WERI-Rb-1 (cell line): ENCODE measurements at regions not wholly inside any gene's neighbourhood (a gene's known extent, or its start where the extent isn't known, plus 50 kb on each side); places are given as distances from the start of the nearest gene placed in this dataset.

Experiments
- DNase-seq: peaks from one replicate; pipeline ENCODE4 v3.0.0-alpha.2; 2020
- H3K27ac ChIP-seq: fragments of 250-450 bp; sonication (Bioruptor Pico); 2 replicates; pipeline ENCODE4 v1.5.1; 2020; ENCODE audit warnings: mild to moderate bottlenecking, moderate library complexity
- H3K27me3 ChIP-seq: fragments of 250-450 bp; sonication (Bioruptor Pico); 2 replicates; pipeline ENCODE4 v1.5.1; 2021; ENCODE audit warnings: mild to moderate bottlenecking, low read depth, moderate library complexity; ENCODE audit not compliant: insufficient read depth, severe bottlenecking
- H3K36me3 ChIP-seq: fragments of 250-450 bp; sonication (Bioruptor Pico); 2 replicates; pipeline ENCODE4 v1.5.1; 2020; ENCODE audit warnings: mild to moderate bottlenecking, moderate library complexity
- H3K4me3 ChIP-seq: 2 replicates; pipeline ENCODE4 v1.5.1; 2011; ENCODE audit warnings: low read depth, mild to moderate bottlenecking, control low read depth, low read length
- H3K9me3 ChIP-seq: fragments of 250-450 bp; sonication (Bioruptor Pico); 2 replicates; pipeline ENCODE4 v1.5.1; 2021; ENCODE audit warnings: mild to moderate bottlenecking, moderate library complexity; ENCODE audit not compliant: severe bottlenecking
- TF ChIP-seq, protein P1 (sequence below): IDR thresholded peaks from 2 replicates; pipeline ENCODE4 v1.5.1; 2011; ENCODE audit warnings: low read depth, mild to moderate bottlenecking, control low read depth, inconsistent platforms, low read length

GRCh38 chr4:60744767-60745166, 455.4 kb upstream of the ADGRL3 start:
- TF ChIP-seq, protein P1, sequence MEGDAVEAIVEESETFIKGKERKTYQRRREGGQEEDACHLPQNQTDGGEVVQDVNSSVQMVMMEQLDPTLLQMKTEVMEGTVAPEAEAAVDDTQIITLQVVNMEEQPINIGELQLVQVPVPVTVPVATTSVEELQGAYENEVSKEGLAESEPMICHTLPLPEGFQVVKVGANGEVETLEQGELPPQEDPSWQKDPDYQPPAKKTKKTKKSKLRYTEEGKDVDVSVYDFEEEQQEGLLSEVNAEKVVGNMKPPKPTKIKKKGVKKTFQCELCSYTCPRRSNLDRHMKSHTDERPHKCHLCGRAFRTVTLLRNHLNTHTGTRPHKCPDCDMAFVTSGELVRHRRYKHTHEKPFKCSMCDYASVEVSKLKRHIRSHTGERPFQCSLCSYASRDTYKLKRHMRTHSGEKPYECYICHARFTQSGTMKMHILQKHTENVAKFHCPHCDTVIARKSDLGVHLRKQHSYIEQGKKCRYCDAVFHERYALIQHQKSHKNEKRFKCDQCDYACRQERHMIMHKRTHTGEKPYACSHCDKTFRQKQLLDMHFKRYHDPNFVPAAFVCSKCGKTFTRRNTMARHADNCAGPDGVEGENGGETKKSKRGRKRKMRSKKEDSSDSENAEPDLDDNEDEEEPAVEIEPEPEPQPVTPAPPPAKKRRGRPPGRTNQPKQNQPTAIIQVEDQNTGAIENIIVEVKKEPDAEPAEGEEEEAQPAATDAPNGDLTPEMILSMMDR: 0 out of 2 replicates have a peak, but pooled peaks have one; percentile 2
- Histone ChIP-seq H3K27me3 (no peaks in the 10 kb centered on the region), H3K27ac (no peak overlapping the region), H3K36me3 (no peaks in the 10 kb centered on the region), H3K9me3 (no peaks in the 10 kb centered on the region), H3K4me3 (no peak overlapping the region)
- DNase-seq: peak; percentile 16

DNA sequence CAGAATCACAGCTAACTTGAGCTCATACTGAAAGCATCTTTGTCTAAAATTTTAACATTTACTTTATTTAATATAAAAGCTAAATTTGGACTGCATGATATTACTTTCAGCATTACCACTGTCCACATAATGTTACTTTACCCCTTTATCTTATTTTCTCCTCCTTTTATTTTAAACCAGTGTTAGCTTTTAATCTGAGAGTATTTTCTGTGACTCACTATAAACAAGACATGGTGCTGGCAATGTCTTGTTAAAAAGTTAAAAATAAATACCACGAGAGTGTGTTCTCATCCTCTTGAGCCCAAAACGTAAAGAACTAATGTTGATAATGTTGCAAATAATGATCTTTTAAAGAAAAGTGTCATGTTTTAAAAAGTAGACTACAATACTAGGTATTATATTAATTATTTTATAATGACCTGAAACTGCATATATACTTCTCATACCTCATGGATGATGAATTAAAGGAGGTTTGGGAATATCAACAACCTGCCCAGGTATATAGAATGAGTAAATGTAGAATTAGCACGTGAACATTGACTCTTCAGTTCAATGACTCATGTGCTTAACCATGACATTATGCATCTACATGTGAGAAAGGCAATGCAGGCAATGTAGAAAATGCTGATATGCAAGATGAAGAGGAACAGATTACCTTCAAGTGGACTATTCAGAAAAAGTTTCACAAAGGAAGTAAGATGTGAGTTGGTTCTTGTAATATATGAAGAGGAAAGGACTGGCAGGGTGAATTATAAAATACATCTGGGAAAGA, 454.1 kb upstream of the ADGRL3 start:
- Histone ChIP-seq H3K36me3 (no peaks in the 10 kb centered on the region), H3K27ac (no peak overlapping the region), H3K27me3 (no peaks in the 10 kb centered on the region), H3K4me3 (no peak overlapping the region), H3K9me3 (no peaks in the 10 kb centered on the region)
- TF ChIP-seq, protein P1: no peak
- no peak for DNase-seq

DNA sequence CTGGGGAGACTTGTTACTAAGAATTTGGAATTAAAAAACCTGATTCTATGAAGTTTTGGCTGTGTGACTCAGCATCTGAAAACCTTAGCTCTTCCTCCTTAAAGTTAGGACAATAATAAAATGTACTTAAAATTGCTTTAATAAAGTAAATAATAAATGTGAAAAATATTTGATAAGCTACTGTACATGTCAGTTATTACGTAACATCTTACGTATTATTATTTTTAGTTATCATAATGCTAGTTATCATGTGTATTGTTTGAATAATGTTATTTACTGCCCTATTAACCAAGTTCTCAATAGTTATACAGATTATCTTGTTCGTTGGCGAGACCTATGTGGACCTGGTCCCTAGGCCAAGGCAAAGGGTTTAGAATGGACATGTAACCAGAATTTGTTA, 449.2 kb upstream of the ADGRL3 start:
- TF ChIP-seq, protein P1: no peak
- Histone ChIP-seq H3K27ac (no peak overlapping the region), H3K27me3 (no peaks in the 10 kb centered on the region), H3K4me3 (no peak overlapping the region), H3K9me3 (no peaks in the 10 kb centered on the region), H3K36me3 (no peaks in the 10 kb centered on the region)
- no peak for DNase-seq

GRCh38 chr4:60757986-60758680, 442.0 kb upstream of the ADGRL3 start:
- Histone ChIP-seq H3K9me3 (no peaks in the 10 kb centered on the region), H3K27ac (no peak overlapping the region), H3K36me3 (no peaks in the 10 kb centered on the region), H3K4me3 (no peak overlapping the region), H3K27me3 (no peaks in the 10 kb centered on the region)
- TF ChIP-seq, protein P1: no peak
- no peak for DNase-seq

- Histone ChIP-seq H3K4me3 (no peak overlapping the region), H3K27me3 (no peaks in the 10 kb centered on the region), H3K36me3 (no peaks in the 10 kb centered on the region), H3K9me3 (no peaks in the 10 kb centered on the region), H3K27ac (no peak overlapping the region)
- TF ChIP-seq, protein P1: no peak
- DNase-seq: no peak
These were observed 440.4 kb upstream of the ADGRL3 start for GRCh38 chr4:60759518-60760245.
